Liver (tissue), 3 donors: ENCODE measurements at regions not wholly inside any gene's neighbourhood (a gene's known extent, or its start where the extent isn't known, plus 50 kb on each side); places are given as distances from the start of the nearest gene placed in this dataset.

Experiments
- ATF3 ChIP-seq: IDR thresholded peaks from 2 replicates; pipeline ENCODE4 v1.6.1; 2016; ENCODE audit warnings: antibody characterized with exemption
- CTCF ChIP-seq: fragments of 150-350 bp; IDR thresholded peaks from 2 replicates; pipeline ENCODE4 v1.5.1; 2017; ENCODE audit warnings: improper control_type of control experiment, low read depth, low read length; ENCODE audit not compliant: missing input control
- FOXA1 ChIP-seq: IDR thresholded peaks from 2 replicates; pipeline ENCODE4 v1.6.1; 2016; ENCODE audit warnings: antibody characterized with exemption
- GABPA ChIP-seq, 2 donors: IDR thresholded peaks in 1 of 2; conservative IDR thresholded peaks in 1 of 2; 2 replicates each; pipeline ENCODE4 v1.6.1; 2016; ENCODE audit warnings: antibody characterized with exemption in 2 of 2, mild to moderate bottlenecking in 1 of 2, moderate library complexity in 1 of 2
- JUND ChIP-seq, 2 donors: IDR thresholded peaks; 2 replicates each; pipeline ENCODE4 v1.6.1; 2016; ENCODE audit warnings: antibody characterized with exemption in 2 of 2
- MAX ChIP-seq: IDR thresholded peaks from 2 replicates; pipeline ENCODE4 v1.6.1; 2016; ENCODE audit warnings: antibody characterized with exemption
- SP1 ChIP-seq: IDR thresholded peaks from 2 replicates; pipeline ENCODE4 v1.6.1; 2018; ENCODE audit warnings: antibody characterized with exemption, mild to moderate bottlenecking
- TAF1 ChIP-seq: conservative IDR thresholded peaks from 2 replicates; pipeline ENCODE4 v1.6.1; 2016; ENCODE audit warnings: antibody characterized with exemption, mild to moderate bottlenecking
- donor health status: healthy.
- donor health status: healthy.

DNA sequence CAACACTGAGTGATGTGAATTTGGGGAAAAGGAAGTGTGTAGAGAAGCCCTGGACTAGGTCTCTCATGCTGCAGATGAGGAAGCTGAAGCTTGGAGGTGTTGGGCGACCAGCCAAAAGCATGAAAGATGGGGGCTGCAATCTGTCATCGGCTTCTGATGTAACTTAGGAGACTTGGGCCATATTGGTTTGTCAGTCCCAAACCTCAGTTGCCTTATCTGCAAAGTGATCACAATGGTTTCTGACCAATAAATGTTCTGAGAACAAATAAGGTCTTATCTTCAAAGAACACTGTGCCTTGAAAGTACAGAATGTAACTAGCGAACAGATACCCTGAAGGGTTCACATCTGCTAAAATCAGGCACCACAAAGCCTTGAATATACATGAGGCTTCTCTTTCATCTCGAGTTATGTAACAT lies 198.4 kb upstream of the NR3C1 start:
- no peak for TF ChIP-seq ATF3
- TF ChIP-seq CTCF, result no peak
- no peak for TF ChIP-seq TAF1
- no peak for TF ChIP-seq JUND (IDR thresholded peaks at IDR 0.05)
- TF ChIP-seq SP1, result no peak
- TF ChIP-seq GABPA (IDR thresholded peaks at IDR 0.05 in 1 of 2, conservative IDR thresholded peaks at IDR 0.05 in 1 of 2), result no peak
- no peak for TF ChIP-seq FOXA1
- no peak for TF ChIP-seq MAX
